Lung (tissue), 11 donors: ENCODE measurements at regions not wholly inside any gene's neighbourhood (a gene's known extent, or its start where the extent isn't known, plus 50 kb on each side); places are given as distances from the start of the nearest gene placed in this dataset.
A peak's percentile ranks its signal among the peaks of the same experiment; 100 is the strongest.

Source experiments
- ATAC-seq: fragments of 200-7000 bp; cut with Tn5 transposase; one replicate; pipeline ENCODE4 v1.9.1; 2020; ENCODE audit warnings: moderate number of reproducible peaks; ENCODE audit not compliant: insufficient read depth, low FRiP score
- DNase-seq, 3 donors: peaks; one replicate each; pipeline ENCODE4 v3.0.0-alpha.2; 2013 to 2017
- H3K27ac ChIP-seq, 2 donors: one replicate each; pipeline ENCODE4 v1.5.1; 2013; ENCODE audit warnings: mild to moderate bottlenecking in 2 of 2, moderate library complexity in 2 of 2, control low read depth in 1 of 2, inconsistent platforms in 1 of 2, low read depth in 1 of 2, low read length in 1 of 2
- H3K27me3 ChIP-seq, 3 donors: one replicate each; pipeline ENCODE4 v1.5.1; 2013; ENCODE audit warnings: low read length in 2 of 3; ENCODE audit not compliant: control insufficient read depth in 3 of 3, insufficient read depth in 3 of 3
- H3K36me3 ChIP-seq, 4 donors: one replicate each; pipeline ENCODE4 v1.5.1; 2013; ENCODE audit warnings: low read length in 4 of 4, mild to moderate bottlenecking in 1 of 4, moderate library complexity in 1 of 4; ENCODE audit not compliant: control insufficient read depth in 4 of 4, insufficient read depth in 4 of 4
- H3K4me1 ChIP-seq, 5 donors: one replicate each; pipeline ENCODE4 v1.5.1; 2013; ENCODE audit warnings: low read length in 5 of 5, mild to moderate bottlenecking in 2 of 5, moderate library complexity in 1 of 5; ENCODE audit not compliant: control insufficient read depth in 5 of 5, insufficient read depth in 5 of 5
- H3K4me3 ChIP-seq: one replicate; pipeline ENCODE4 v1.5.1; 2013; ENCODE audit warnings: mild to moderate bottlenecking, control low read depth, moderate library complexity
- H3K9ac ChIP-seq, 2 donors: one replicate each; pipeline ENCODE4 v1.5.1; 2013; ENCODE audit warnings: low read length in 2 of 2, control low read depth in 1 of 2; ENCODE audit not compliant: insufficient read depth in 1 of 2
- H3K9me3 ChIP-seq, 4 donors: one replicate each; pipeline ENCODE4 v1.5.1; 2013; ENCODE audit warnings: low read length in 3 of 4, mild to moderate bottlenecking in 1 of 4, moderate library complexity in 1 of 4; ENCODE audit not compliant: control insufficient read depth in 4 of 4, insufficient read depth in 3 of 4
- WGBS, 2 donors: extraction: QIAGEN DNeasy Blood & Tissue Kit; methylation state at CpG; one replicate each; pipeline ENCODE4 v1.1.7; 2013; 5-methylcytosine and 5-hydroxymethylcytosine counted together
- TF ChIP-seq, protein P1 (sequence below): IDR thresholded peaks from 2 replicates; pipeline ENCODE4 v1.5.1; 2012; ENCODE audit warnings: mild to moderate bottlenecking; ENCODE audit errors: control extremely low read depth, extremely low read depth
- donor health status: control.
- donor health status: control.
- donor health status: Bipolar disorder and iron deficiency.
- donor health status: healthy.
- donor health status: DM: yes; HTN: yes; CAD: no.

DNA sequence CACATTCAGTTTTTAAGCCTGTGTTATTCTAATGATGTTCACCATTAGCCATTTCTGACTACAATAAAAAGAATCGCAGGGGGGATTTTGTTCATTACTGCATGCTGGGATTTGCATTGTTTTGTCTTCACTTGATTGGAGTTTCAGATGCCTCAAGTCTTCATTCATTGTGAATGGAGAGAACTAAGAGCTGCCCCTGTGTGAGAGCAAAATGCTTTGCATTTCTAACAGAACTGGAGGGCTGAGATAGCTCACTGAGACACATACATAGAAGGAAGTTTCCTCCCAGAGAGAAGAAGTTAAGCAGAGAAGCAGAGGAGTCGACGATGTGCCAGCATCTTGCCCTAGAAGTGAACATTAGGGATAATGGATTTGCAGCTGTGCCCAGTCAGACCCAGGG is 113.5 kb upstream of the GATB start:
- DNase-seq, result no peak
- ATAC-seq, result no peak
- Histone ChIP-seq H3K4me1 (no peaks in the 10 kb centered on the region), H3K36me3 (no peaks in the 10 kb centered on the region), H3K4me3 (no peak overlapping the region), H3K9ac (no peak overlapping the region), H3K9me3 (no peaks in the 10 kb centered on the region), H3K27me3 (no peaks in the 10 kb centered on the region), H3K27ac (no peak overlapping the region)
- TF ChIP-seq, protein P1, sequence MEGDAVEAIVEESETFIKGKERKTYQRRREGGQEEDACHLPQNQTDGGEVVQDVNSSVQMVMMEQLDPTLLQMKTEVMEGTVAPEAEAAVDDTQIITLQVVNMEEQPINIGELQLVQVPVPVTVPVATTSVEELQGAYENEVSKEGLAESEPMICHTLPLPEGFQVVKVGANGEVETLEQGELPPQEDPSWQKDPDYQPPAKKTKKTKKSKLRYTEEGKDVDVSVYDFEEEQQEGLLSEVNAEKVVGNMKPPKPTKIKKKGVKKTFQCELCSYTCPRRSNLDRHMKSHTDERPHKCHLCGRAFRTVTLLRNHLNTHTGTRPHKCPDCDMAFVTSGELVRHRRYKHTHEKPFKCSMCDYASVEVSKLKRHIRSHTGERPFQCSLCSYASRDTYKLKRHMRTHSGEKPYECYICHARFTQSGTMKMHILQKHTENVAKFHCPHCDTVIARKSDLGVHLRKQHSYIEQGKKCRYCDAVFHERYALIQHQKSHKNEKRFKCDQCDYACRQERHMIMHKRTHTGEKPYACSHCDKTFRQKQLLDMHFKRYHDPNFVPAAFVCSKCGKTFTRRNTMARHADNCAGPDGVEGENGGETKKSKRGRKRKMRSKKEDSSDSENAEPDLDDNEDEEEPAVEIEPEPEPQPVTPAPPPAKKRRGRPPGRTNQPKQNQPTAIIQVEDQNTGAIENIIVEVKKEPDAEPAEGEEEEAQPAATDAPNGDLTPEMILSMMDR, result no peak
- 69 to 84% methylated on average over 3 of the region's 3 CpGs for WGBS, 2 donors

GRCh38 chr4:151866592-151866918 is 105.7 kb upstream of the GATB start:
- no peak overlapping the region for H3K9ac ChIP-seq
- no peaks in the 10 kb centered on the region for H3K27me3 ChIP-seq
- ATAC-seq (peak; percentile 64), DNase-seq (no peak)
- H3K27ac ChIP-seq, result no peak overlapping the region
- no peaks in the 10 kb centered on the region for H3K4me1 ChIP-seq
- WGBS, 2 donors, result 31 to 50% methylated on average over 4 of the region's 4 CpGs
- H3K4me3 ChIP-seq, result no peak overlapping the region
- TF ChIP-seq, protein P1, result no peak
- peaks cover 0 to 6% (median 0%) of the 10 kb centered on the region in 4 donors for H3K9me3 ChIP-seq
- H3K36me3 ChIP-seq, result no peaks in the 10 kb centered on the region

- TF ChIP-seq, protein P1, result no peak
- H3K9ac ChIP-seq, result no peak overlapping the region
- DNase-seq, result no peak
- H3K27ac ChIP-seq, result no peak overlapping the region
- WGBS, 2 donors, result 59 to 66% methylated on average over 9 of the region's 9 CpGs
- no peak for ATAC-seq
- no peaks in the 10 kb centered on the region for H3K4me1 ChIP-seq
- H3K4me3 ChIP-seq, result no peak overlapping the region
- H3K27me3 ChIP-seq, result no peaks in the 10 kb centered on the region
- peaks cover 0 to 6% (median 0%) of the 10 kb centered on the region in 4 donors for H3K9me3 ChIP-seq
- H3K36me3 ChIP-seq, result no peaks in the 10 kb centered on the region
These were observed 105.2 kb upstream of the GATB start for GRCh38 chr4:151865744-151866591.
